ENCODE measurements at regions not wholly inside any gene's neighbourhood (a gene's known extent, or its start where the extent isn't known, plus 50 kb on each side); places are given as distances from the start of the nearest gene placed in this dataset.

DNA sequence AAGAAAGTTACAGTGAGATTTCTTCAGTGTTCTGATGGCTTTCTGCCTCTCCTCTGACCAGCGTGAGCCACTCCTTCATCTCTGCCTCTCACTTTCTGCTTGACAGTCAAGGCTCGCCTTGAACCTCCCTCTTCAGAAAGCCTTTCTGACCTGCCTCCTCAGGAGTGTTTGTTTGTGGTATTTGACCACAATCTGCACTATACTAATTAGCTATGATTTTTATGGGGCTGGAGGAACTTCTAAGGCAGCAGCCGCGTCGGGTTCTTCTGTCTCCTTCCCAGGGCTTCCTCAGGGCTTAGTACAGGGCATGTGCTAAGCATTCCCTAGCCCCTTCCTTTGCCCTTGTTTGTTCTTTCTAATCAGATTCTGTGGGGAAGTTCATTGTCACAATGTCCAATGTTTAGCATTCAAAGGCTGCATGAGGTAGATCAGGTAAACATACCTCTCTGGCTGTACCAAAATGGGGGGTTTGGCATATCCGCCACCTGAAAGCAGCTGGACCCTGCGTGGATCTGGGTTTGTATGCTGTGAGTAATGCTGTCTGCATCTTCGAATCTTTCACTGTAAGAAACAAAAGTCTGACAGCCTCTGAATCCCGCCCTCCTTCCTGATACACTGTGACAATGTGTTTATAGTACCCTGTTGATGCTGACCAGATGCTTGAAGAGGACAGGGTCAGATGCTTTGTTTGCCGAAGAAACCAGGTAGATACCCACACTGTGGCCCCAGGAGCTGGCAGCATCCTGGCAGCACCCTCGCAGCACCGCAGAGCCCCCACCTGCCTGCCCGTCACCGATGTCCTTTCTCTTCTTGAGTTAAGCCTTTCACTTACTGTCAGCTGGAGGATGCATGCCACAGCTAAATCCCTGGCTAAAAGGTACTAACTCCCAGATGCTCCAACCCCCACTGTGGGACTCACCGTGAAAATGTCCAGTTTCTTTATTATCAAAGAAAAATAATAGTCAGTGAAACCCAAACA is 260.8 kb upstream of the HDAC4 start:
- in situ Hi-C loops (cut with MboI), result no loop called here
- Histone ChIP-seq H2AFZ (ENCODE audit: control insufficient read depth, low read depth, low read length) (no peak overlapping the region), H3K27me3 (replicated peaks in 1 of 2; ENCODE audit: control insufficient read depth in 2 of 2, insufficient read depth in 2 of 2, low read length in 1 of 2) (no peaks in the 10 kb centered on the region; a peak in 1 of 4 replicates), H3K27ac (ENCODE audit: control insufficient read depth, insufficient read depth) (no peak overlapping the region), H3K4me2 (ENCODE audit: control insufficient read depth, insufficient read depth) (no peak overlapping the region), H3K79me2 (ENCODE audit: control insufficient read depth, insufficient read depth, low read length) (no peaks in the 10 kb centered on the region), H3K9me3 (replicated peaks; ENCODE audit: control insufficient read depth, insufficient read depth, low read length) (no peaks in the 10 kb centered on the region), H3K4me1 (ENCODE audit: control insufficient read depth, insufficient read depth, low read length) (no peaks in the 10 kb centered on the region), H3K36me3 (ENCODE audit: control insufficient read depth in 2 of 2, insufficient read depth in 2 of 2, low read length in 1 of 2) (no peaks in the 10 kb centered on the region), H3K4me3 (no peak overlapping the region), H3K9ac (ENCODE audit: control insufficient read depth, insufficient read depth, low read length) (no peak overlapping the region), H4K20me1 (ENCODE audit: control insufficient read depth, insufficient read depth) (no peaks in the 10 kb centered on the region)
- ChIA-PET CTCF (no interaction called here), SMC1A (ENCODE audit: uncharacterized antibody, unreplicated experiment) (no interaction called here), RAD21 (ENCODE audit: unreplicated experiment) (no interaction called here), POLR2A (no interaction called here)
- intact Hi-C loops (cut with micrococcal nuclease; ENCODE audit: unreplicated experiment), result no loop called here
- FAIRE-seq, result no peak
- no peak for DNase-seq (ENCODE audit: low read depth, low spot score)
- BruUV-seq (replicated peaks), result no TSS peak
- ATAC-seq, result no peak
- WGBS (ENCODE audit: insufficient coverage, insufficient replicate concordance, low lambda C conversion rate, missing lambda C conversion rate), result 36% methylated on average over 15 of the region's 15 CpGs
- TF ChIP-seq HDAC6 (IDR thresholded peaks at IDR 0.05; ENCODE audit: unreplicated experiment), result no peak
- TF ChIP-seq MEF2B (IDR thresholded peaks at IDR 0.05; ENCODE audit: partially characterized antibody, poor library complexity, severe bottlenecking), result no peak
- no peak for TF ChIP-seq CTCF (IDR thresholded peaks at IDR 0.05 in 2 of 3, conservative IDR thresholded peaks at IDR 0.05 in 1 of 3; ENCODE audit: control insufficient read depth in 2 of 3, extremely low read depth in 1 of 3, insufficient read depth in 1 of 3, low read depth in 3 of 3, low read length in 3 of 3)
- no peak for TF ChIP-seq MTA3 (IDR thresholded peaks at IDR 0.05; ENCODE audit: borderline replicate concordance, low read length)
- TF ChIP-seq MEF2A (IDR thresholded peaks at IDR 0.05; ENCODE audit: insufficient read depth, low read depth, low read length), result no peak

Measured in GM12878 (cell line).